Erythroblast (primary cell): ENCODE measurements at regions not wholly inside any gene's neighbourhood (a gene's known extent, or its start where the extent isn't known, plus 50 kb on each side); places are given as distances from the start of the nearest gene placed in this dataset.

Source experiments
- DNase-seq, 2 experiments: peaks; one replicate each; lab custom pipeline; 2025; lab: John Stamatoyannopoulos, UW
- GATA1 ChIP-seq: IDR thresholded peaks from 2 replicates; pipeline ENCODE4 v1.6.1; 2011; ENCODE audit warnings: low read depth, mild to moderate bottlenecking, control low read depth, low read length, moderate library complexity
- POLR2A ChIP-seq: IDR thresholded peaks from 2 replicates; pipeline ENCODE4 v1.6.1; 2011; ENCODE audit warnings: mild to moderate bottlenecking, low read length

DNA sequence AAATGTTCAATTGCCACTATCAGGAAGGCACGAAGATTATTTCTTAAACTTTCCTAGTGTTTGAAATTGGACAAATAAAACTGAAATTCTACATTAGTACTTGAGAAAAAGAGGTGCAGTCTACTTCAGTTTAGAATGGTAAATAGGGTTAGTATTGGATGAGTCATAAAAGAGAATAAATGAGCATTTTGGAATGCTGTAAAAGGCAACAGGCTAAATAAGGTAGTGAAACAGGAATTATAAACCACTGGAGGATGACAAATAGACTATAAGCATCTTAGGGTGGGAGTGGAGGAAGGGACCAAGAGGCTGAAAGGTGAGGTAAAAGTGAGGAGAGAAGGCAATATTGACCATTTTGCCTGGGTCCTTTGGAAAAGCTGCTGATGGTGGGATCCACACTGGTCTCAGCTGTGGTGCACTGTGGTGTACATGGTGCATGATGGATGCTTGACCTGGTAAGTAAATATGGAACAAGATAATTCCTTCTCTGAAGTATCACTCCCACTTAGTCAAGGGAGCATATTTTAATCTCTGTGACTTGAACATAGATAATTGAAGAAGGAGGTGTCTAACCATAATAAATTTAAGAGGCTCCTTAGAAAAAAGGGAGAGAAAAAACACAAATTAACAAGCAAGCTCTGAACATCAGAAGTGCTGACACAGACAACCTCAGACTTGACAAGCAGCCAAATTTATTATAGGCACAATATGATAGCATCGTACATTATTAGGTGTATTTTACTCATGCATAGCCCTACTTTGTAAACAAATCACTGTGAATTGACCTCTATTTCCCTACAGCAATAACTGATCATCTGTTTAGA is 76.4 kb upstream of the SCIN start:
- TF ChIP-seq GATA1 (no peak), POLR2A (no peak)

DNA sequence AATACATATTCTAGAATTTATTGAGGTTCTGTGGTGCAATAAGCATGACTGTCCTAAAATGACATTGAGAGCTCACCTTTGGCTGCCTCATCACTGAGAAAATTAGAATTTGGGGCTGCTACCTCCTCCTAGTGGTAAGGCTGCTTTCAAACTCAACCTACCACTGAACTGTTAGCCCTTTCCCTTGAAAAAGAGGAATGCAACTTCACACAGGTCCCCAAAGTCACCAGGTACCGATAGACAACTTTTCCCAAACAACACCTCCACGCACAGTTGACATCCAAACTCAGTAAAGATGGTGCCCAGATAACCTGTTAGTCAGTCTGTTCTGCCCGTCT is 75.9 kb upstream of the SCIN start:
- TF ChIP-seq POLR2A (no peak), GATA1 (no peak)
- peak in 1 of 2 experiments; percentile 3 for DNase-seq

More for the DNA sequence above, 76.4 kb upstream of the SCIN start:
- no peak for DNase-seq

DNA sequence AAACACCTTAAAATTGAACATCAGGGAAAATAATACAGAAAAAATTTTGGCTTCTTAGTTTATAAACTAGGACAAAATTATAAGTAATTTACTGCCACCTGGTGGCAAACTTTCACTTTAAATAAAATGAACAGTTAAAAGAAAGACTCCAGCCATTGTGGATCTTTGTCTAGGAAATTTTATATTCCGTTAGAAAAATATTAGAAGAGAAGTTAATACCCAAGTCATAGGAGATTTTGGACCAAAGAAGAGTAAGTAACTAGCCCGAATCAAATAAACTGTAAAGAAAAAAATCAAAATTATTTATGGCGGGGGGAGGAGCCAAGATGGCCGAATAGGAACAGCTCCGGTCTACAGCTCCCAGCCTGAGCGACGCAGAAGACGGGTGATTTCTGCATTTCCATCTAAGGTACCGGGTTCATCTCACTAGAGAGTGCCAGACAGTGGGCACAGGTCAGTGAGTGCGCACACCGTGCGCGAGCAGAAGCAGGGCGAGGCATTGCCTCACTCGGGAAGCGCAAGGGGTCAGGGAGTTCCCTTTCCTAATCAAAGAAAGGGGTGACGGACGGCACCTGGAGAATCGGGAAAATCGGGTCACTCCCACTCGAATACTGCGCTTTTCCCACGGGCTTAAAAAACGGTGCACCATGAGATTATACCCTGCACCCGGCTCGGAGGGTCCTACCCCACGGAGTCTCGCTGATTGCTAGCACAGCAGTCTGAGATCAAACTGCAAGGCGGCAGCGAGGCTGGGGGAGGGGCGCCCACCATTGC is 73.4 kb upstream of the SCIN start:
- DNase-seq, result peak; percentile 28 to 59

DNA sequence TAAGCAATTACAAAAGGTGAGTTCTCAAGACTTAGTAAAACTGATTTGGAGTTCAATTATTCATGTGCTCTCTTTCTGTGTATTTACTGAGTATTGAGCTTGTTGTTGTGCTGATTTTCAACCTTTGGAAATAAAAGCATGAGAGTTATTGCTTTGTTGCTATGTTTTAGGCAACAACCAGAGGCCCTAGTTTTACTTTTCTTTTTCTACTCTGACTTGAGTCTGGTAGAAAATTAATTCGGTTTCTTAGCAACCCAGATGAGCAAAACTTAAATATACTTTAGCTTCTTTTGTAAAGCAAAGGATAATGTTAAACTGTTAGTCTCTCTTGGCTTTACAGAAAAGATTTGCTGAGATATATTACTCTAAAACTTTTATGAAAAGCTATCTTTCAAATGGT is 66.4 kb upstream of the SCIN start:
- TF ChIP-seq GATA1 (no peak), POLR2A (no peak)

DNA sequence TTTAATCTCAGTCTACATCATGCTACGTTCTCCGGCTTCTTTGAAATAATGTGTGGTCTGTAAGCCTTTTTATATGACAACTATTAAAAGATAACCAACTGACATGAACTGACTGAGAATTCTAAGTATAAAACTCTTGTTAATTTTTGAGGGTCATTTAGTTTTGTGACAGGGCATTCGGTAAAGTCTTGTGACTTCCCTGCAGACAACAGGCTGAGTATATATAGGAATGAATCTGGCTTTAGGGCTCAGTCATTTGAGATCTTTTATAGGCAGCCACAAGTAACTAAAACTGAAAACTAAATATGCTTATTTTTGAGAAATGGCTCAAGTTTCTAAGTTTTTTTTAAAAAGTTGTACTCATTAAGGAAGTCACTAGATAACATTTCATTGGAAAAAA is 62.5 kb upstream of the SCIN start:
- no peak for DNase-seq

More for the DNA sequence above, 66.4 kb upstream of the SCIN start:
- DNase-seq, result no peak

DNA sequence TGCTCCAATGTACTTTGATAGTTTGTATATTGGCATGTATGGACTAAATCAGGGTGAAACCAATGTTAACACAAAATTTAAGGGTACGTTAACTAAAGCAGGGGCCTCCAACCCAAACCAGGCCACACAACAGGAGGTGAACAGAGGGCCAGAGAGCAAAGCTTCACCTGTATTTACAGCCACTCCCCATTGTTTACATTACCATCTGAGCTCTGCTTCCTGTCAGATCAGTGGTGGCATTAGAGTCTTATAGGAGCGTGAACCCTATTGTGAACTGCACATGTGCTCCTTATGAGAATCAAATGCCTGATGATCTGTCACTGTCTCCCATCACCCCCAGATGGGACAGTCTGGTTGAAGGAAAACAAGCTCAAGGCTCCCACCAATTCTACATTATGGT is 62.0 kb upstream of the SCIN start:
- DNase-seq, result no peak
- TF ChIP-seq POLR2A, result no peak
- TF ChIP-seq GATA1, result no peak

More for the DNA sequence above, 62.5 kb upstream of the SCIN start:
- TF ChIP-seq POLR2A, result no peak
- TF ChIP-seq GATA1, result no peak

DNA sequence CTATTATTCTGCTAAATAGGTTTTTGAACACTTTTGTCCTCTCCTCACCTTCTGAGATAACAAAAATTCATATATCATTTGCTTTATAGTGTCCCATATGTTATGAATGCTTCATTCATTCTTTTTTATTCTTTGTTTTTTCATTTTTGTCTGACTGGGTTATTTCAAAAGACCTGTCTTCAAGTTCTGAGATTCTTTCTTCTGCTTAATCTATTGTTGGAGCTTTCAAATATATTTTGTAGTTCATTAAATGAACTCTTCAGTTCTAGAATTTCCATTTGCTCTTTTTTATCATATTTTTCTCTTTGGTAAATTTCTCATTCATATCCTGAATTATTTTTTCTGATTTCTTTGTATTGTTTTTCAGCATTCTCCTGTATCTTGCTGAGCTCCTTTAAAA is 53.1 kb upstream of the SCIN start:
- no peak for TF ChIP-seq GATA1
- no peak for TF ChIP-seq POLR2A
- DNase-seq, result no peak

DNA sequence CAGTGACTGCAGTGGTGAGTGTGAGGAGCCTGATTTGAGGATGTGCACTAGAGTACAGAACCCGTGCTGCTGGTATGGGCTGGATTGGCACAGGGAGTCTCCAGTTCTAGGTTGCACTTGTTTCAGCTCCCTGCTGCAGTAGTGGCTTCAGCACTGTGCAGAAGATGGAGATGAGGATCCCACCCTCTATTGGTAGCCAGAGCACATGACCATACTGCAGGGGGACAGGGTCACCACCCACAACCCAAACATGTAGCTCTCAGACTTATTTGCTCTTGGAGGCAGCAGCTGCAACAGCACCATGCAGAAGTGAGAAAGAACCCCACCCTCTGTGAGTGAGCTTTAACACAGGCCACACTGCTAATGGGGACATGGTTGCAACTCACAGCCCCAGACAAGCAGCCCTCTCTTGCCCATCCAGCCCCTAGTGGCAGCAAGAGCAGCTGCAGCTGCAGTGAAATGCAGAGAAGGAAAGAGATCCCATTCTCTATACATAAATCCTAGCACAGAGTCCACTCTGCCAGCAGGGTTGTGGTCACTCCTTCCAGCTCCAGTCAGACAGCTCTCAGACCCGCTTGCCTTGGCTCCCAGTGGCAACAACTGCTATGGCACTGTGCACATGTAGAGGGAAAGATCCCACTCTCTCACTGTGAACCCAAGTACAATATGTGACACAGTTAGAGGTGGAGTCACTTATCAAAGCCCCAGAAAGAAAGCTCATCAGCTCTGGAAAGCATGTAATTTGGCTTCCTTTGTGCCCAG is 51.4 kb upstream of the SCIN start:
- TF ChIP-seq POLR2A (no peak), GATA1 (no peak)
- peak; percentile 4 to 7 for DNase-seq

DNA sequence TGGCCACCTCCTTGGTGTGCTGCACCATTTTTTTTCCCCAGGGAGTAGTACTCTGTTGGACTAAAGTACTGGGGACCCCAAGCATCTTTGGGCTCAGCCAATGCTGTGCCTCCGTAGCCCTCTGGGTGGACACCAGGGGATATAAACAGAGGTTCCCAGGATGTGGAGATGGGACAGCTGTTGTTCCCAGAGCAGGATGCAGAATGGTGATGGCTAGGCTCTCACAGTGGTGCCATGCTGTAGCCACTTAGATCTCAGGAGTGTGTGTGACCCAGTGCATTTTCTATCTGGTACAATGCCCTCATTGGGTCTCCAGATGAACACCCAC is 50.9 kb upstream of the SCIN start:
- TF ChIP-seq GATA1 (no peak), POLR2A (no peak)
- DNase-seq, result no peak
